Vagina (tissue), 2 donors: ENCODE measurements at regions not wholly inside any gene's neighbourhood (a gene's known extent, or its start where the extent isn't known, plus 50 kb on each side); places are given as distances from the start of the nearest gene placed in this dataset.

Experiments used
- CTCF ChIP-seq, 3 experiments: fragments of 450-650 bp in 2 of 3; fragments of 200-600 bp in 1 of 3; sonication (generic) in 1 of 3; IDR thresholded peaks; one replicate each; pipeline ENCODE4 v1.5.1; 2017 to 2019; ENCODE audit warnings: antibody characterized with exemption in 3 of 3, mild to moderate bottlenecking in 2 of 3, moderate library complexity in 2 of 3
- POLR2A ChIP-seq, 2 donors: fragments of 450-650 bp; IDR thresholded peaks; one replicate each; pipeline ENCODE4 v1.6.1; 2017; ENCODE audit warnings: antibody characterized with exemption in 2 of 2, mild to moderate bottlenecking in 2 of 2, moderate library complexity in 2 of 2
- POLR2AphosphoS5 ChIP-seq, 2 donors: sonication (generic); formaldehyde crosslinking; IDR thresholded peaks; one replicate each; pipeline ENCODE4 v1.9.0; 2017; ENCODE audit warnings: antibody characterized with exemption in 2 of 2, mild to moderate bottlenecking in 2 of 2, low read depth in 1 of 2; ENCODE audit not compliant: insufficient read depth in 1 of 2

- no peak for TF ChIP-seq POLR2A (IDR thresholded peaks at IDR 0.05)
- no peak for TF ChIP-seq CTCF (IDR thresholded peaks at IDR 0.05)
- TF ChIP-seq POLR2AphosphoS5 (IDR thresholded peaks at IDR 0.05; ENCODE audit: insufficient read depth in 1 of 2, low read depth in 1 of 2): no peak
Measured at GRCh38 chr15:87763837-87764236, 492.7 kb downstream of the NTRK3 start.
